Stimulated activated CD8-positive, alpha-beta memory T cell treated with anti-CD3 and anti-CD28 coated beads, Interleukin-7, amount 100 ng/mL, for 1 hour (primary cell): ENCODE measurements at regions not wholly inside any gene's neighbourhood (a gene's known extent, or its start where the extent isn't known, plus 50 kb on each side); places are given as distances from the start of the nearest gene placed in this dataset.

ENCODE experiments used
- DNase-seq, 2 donors: peaks; one replicate each; pipeline ENCODE4 v3.0.0-alpha.2; 2020; ENCODE audit warnings: low read depth in 2 of 2

DNA sequence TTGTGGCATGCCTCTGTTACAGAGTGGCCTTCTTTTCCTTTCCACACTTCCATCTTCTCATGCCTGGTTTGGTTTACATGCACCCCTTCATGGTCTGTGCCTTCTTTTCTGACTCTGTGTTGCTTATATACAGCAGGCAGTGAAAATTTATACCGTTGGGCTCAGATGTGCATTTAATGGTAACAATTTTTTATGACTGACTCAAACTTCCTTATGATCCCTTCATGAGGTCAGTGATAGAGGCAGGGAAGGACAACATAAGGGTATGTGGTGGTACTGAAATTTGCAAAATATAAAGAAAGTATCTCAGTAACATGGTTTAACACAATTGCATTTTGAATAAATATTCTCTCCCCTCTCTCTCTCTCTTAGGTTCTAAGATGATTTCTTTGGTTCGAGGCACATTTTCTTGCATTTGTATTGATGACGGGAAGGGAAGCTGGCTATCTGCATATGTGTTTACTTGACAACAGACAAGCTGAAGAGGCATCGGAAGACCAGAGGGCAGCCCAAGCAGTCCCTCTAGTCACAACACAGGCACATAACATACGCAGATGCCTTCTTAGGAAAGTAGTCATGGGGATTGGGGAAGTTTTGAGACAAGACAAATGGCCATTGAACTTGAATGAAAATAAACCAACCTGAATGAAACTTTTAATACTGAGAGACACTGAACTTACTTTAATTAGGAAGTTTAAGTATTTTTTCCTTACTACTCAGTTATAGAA, 163.3 kb upstream of the LEF1 start:
- DNase-seq = no peak

DNA sequence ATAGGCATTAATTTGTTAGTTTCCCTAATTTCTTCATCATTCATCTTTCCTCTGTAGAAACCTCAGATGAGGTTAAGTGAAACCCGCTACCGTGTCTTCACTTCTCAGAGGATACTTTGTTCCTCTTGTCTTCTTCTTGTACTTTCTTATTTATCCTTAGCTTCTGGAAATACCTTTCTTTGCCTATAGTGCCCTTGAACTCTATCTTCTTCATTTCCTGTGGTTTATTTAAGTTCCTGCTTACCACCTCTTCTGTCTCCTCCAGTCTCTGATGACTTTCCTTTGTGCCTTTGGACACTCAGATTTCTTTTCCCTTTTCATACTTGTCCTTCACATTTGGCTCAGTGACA, 159.6 kb upstream of the LEF1 start:
- DNase-seq = no peak

DNA sequence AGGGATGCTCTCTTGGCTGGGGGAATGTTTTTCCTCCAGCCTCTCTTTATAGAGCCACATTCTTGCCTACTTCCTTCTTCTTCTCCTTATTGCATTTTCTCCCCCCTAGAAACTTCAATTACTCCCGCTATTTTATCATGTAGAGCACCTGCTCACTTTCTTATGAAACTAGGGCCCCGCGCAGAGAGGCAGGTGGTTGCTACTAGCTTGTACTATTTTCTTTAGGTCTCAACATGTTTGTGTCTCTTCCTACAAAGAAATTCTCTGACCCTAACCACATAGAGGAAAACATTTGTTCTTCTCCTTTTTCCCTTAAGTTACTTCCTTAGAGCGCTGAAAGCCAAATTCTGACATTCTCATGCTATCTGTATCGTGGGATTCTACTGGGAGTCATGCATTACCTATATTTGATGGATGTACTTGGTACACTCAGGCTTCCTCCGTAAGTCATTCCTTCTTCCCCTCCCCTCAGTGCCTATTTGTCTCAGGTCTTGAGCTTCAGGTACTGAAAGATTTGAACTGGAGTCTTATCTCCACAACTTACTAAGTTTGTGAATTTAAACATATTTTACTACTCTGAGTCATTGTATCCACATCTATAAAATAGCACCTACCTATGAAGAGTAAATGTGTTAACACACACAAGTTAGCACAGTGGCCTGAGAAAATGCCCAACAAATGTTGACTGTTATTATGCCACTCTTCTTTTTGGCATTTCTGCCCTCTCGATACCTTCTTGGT, 159.1 kb upstream of the LEF1 start:
- DNase-seq = no peak

DNA sequence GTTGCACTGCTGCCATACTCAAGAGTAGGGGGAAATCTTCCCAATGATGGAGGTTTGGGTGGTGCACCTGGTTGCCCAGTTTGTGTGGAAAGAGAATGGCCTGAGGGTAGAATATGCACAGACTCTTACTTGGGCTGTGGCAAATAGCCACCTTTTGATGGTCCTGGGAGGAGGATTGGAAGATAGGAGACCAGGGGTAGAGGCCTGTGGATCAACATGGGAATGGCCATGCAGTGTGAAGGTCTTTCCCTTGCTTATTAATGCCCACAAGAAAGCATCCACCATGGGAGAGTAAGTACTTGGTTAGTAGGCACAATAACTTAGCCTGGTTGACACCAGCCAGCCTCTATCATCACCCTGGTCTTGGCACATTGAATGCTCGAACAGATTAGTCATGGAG, 156.8 kb upstream of the LEF1 start:
- no peak for DNase-seq

DNA sequence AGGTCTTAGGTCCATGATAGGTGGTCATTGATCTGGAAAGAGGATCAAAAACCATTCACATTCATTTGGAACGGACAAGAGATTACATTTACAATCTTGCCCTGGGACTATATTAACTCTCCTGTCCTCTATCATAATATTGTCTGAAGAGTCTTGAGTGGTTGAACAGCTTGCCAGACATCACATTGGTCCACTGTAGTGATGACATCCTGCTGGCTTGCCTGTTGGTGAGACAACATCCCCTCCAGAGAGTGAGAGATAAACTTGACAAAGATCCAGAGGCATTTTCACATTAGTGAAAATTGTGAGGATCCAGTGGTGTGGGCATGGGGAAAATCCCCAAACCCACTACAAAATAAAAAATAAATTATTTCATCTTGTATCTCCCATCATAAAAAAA, 155.7 kb upstream of the LEF1 start:
- DNase-seq = no peak

DNA sequence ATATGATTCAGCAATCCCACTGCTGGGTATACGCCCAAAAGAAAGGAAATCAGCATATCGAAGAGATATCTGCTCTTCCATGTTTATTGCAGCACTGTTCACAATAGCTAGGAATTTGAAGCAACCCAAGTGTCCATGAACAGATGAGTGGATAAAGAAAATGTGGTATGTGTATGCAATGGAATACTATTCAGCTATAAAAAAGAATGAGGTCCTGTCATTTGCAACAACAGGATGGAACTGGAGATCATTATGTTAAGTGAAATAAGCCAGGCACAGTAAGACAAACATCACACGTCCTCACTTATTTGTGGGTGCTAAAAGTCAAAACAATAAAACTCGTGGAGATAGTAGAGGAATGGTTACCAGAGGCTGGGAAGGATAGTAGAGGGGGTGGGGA, 153.8 kb upstream of the LEF1 start:
- DNase-seq = no peak

DNA sequence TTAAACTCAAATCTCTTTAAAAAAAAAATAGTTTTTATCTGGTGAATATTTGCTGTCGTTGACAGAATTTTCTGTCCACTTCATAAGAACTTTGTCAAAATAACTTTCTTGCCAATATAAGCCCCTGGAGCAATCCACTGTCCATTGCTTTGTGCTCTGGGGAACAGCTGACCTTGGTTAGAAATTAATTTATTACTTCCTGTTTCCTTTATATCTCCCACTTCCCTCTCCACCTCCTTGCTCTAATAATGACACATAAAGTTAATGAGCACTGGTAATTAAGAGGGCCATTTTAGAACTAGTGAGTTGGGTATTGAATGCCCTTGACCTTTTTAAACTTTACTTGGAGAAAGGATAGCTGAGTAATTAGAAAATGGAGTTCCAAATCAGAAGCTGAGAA, 151.3 kb upstream of the LEF1 start:
- DNase-seq = no peak

DNA sequence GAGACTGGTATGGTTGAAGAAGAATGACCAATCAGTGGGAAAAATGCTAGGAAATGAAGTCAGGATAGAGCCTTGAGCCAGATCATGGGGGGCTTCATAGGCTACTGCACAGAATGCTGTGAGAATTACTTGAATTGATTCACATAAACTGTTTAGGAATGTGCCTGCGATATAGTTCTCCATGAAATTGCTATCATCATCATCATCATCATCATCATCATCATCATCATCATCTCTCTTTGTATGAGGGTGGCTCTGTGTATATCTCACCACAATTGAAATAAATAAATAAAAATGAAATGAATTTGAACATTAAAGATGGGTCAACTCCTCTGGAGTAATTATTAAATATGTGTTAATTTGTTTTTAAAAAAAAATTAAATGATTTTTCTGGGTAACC, 148.6 kb upstream of the LEF1 start:
- no peak for DNase-seq

DNA sequence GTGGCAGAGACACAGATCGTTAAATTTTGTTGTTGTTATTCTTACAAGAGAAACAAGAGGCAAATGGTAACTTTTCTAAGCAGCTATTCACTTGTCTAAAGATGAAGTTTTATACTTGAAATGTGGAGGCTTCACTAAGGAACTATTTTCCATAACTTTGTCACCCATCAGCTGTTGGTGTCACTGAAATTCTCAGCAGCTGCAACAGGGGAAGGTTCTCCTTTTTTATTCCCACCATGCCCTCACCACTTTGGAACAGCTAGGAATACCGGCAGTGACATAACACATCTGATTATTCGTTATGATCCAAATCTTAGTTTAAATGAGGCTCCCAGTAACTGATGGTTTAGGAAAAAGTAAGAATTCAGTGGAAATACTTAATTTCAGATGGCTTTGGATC, 147.0 kb upstream of the LEF1 start:
- no peak for DNase-seq

DNA sequence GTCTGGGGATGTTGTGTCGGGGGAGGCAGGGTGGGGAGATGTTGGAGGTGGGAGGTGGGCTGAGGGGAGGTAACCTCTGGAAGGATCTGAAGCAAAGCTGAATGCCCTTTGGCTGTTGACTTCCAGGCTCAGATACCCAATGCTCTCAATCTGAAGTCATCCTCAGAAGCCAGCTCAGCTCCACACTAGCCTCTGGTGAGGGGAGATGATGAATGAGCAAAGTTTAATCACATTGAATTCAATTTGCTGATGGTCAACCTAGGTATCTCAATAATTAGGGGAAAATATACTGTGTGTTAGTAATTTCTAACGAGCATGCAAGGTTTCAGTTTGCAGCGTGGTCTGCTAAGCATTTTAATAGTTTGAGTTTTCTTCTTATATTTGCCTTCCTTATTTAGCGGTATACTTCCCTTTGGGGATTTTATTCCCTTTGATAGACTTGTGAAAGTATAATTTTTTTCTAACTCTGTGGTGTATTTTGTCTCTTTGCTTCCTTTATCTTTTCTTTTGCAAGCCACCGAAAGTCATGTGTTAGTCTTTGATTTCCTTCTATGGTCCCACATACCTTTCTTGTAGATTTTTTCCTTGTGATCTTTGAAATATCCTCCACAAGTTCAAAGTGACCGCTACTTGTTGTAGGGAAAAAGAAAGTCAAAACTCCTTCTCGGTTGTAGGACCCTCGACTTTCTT, 146.3 kb upstream of the LEF1 start:
- no peak for DNase-seq

DNA sequence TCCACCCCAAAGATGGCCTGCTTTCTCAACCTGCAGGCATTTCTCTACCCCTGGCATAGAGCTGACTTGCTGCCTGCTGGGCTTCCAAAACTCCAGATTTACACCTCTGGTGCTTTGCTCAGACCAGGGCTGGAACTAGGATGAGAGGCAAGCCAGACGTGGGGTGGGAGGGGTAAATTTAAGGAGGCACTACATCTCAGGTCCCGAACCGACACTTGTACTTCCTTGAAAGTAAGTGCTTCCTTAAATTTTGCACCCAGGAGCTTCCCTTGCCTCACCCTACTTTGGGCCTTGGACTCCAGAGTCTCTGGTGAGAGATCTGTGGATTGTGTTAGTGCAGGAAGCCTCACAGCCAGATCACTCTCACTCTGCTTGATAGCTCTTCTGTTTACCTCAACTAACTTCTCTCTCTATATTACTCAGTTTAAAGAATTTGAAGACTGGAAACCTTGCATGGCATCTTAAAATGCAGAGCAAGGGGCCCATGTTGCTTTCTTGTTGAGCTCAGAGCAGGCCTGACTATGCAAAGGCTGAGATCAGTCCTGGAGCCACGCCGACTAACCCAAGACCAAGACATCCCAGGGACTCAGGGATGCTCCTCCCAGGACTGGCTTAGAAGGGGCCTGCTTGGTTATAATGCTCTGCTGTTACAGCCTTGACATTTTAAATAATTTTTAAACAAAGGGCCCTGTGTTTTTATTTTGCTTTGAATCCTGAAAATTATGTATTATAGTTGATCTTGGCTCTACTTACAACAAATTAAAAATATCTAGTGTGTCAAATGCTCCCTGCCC, 145.0 kb upstream of the LEF1 start:
- DNase-seq = no peak

DNA sequence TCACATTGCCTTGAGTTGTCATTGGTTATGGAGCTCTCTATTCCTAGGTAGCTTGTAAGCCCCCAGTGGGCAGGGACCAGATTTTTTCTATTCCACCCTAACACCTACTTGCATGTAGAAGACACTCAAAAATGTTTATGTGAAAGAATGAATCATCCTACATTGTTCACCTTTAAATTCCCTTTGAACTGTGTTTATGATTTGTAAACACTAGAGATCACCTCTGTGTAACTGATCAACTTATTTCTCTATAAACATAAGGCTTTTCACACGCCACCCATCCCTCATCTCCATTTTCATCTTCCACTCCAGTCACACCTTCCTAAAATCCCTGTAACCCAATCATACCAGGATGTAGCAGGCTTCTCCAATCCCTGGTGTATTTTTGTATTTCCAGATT, 142.6 kb upstream of the LEF1 start:
- DNase-seq = no peak

DNA sequence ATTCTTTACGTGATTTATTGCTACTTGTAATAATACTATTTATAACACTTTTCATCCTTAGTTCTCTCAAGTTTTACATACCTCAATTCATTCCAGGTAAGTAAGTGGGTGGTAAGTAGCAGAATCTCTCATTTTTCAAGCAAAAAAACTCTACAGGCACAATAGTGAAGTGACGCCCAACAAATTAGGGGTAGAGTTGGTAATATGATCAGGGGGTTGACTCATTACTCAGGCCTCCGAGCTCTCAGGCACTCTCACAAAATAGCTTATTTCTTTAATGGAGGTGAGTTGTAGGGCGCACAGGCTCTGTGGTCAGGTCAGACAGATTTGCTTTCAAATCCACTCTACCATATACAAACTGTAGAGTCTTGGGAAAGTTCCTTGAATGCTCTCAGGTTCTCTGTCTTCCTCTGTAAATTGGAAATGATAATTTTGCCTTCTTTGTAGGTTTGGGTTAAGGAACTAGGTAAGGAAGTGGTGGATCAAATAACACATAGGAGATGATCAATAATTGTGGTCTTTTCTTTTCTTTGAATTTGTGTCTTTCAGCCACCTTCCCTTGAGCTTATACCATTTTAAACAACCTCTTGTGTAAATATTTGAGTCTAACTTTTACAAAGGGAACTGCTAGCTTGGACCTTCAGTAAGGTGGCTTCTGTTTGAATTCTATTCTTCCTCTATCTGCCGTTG, 134.9 kb upstream of the LEF1 start:
- DNase-seq = no peak

DNA sequence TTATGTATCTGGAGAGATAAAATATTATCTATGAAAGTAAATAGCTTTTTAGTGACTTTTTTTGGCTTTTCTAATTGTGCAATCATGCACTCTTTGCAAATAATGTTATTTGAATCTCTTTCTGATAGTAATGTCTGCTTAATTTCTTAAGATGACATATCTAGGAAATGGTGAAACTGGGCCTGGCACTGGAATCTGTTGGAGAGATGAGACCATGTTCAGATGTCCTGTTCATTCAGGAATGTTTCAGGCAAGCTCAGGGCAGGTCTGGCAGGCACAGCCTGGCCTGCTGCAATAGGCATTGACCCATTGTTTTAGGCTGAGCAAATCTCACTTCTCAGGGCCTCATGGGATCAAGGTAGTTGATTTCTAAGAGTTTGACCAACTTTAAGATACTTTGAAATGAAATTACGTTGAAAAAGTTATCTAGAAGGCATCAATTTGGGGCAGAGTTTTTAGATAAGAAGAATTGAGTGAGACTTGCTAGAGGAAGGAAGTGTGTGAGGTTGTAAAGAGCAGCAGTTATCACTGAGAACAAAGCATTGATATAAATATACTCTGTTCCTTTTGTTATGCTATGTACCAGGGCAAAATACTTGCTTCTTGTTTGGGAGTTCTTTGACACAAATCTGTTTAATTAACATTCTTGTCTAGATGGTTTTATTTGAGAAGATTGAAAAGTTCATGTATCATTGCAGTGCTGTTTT, 133.0 kb upstream of the LEF1 start:
- no peak for DNase-seq

DNA sequence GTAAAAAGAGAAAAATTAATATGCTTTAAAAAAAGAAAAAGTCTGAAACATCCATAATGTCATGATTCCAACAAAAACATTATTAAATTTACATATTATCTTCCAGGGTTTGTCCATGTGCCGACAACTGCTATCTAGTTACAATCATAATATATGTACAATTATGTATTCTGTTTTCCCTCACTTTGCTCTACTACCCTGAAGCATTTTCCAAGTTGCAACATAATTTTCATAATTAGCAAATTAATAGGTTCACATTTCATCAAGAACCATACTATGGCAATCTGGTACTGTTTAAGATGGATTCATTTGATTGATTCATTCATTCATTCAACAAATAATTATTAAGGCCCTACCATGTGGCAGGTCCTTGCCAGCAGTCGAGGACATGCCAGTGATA, 128.9 kb upstream of the LEF1 start:
- no peak for DNase-seq

DNA sequence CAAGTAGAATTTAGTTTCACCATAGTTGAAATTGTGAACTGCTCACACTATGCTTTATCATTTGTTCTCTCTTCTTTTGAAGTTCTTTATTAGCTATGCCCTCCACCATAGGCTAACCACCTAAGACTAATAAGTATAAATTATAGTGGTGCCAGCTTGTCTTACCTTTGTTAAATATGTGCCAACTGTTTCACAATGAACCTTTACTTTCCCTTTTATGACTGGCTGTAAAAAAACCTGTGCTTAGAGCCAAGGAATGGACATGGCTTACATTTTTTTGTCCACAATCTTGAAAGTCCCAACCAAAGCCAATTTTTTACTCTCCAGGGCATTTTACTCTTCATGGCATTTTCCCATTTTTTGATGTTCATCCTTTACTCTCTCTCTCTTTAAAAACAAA, 123.5 kb upstream of the LEF1 start:
- DNase-seq = no peak

DNA sequence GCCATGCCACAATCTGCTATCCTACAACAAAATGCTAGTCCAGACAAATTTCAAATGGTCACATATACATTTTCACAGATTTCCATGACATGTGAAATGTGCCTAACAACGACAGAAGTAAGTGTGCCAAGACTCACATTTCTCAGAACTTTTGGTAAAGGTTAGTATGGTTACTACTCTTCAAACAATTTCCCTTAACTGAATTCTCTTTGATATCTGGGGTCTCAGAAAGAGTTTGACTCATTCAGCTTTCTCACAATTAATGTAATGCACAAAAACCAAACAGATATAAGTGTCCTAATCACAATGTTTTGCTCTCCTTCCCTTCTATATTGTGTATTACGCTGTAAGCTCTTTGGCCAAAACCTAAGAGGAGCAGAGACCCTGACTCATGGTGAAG, 122.4 kb upstream of the LEF1 start:
- no peak for DNase-seq

DNA sequence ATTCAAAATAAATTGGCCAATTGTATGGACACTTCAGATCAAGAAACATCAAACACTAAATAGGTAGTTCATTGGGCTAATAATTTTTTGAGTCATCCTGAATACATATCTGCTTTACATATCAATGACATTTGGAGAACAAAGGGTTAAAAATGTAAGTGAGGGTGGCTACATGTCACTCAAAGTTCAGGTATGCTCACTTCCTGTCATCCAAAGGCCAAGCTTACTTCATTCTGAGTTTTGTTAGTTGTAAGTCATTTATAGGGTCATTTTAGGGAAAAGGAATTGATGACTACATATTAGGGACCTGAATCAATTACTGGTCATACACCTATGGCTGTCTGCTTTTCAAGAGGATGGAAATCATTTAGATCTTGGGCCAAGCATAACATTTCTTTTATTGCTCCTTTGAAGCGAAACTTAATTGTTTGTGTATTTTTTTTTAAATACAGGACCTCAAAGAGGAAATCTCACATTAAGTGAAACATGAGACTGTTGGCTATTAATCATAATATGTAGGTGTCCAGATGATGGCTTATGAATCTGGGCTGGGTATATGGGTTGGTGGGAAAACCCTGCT, 119.2 kb upstream of the LEF1 start:
- no peak for DNase-seq

DNA sequence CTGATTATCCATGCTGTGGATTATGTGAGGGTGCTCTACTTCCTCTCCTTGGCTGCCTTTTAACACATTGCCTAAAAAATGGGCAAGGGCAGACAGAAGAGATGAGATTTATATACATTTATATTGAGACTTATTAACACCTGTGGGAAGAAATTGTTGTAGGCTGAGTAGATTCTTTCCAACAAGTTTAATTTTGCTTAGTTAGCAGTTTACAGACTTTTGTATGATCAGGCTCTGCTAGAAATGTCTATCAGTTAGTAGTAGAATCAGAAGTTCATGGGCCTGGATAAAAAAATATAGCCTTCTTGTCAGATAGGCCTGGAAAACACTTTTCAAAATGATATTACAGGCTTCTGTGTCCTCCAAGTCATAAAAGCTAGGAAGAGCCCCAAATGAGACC, 111.3 kb upstream of the LEF1 start:
- DNase-seq = no peak

DNA sequence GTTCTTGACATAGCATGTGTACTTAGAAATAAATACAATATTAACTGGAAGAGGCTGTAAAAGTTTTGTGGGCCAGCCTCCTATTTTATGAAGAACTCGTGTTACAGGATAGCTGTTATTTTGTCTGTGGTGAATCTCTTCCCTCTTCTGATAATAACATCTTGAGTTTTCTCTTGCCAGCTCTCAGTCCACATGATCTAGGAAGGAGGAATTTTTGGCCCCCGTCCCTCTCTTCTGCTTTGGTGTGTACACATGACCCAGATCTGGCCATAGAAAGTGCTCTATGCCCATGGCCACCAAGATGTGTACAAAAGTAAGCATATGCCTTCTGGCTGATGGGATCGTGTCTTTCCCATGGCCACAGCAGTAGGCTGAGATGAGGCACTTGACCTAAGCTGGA, 108.0 kb upstream of the LEF1 start:
- no peak for DNase-seq

DNA sequence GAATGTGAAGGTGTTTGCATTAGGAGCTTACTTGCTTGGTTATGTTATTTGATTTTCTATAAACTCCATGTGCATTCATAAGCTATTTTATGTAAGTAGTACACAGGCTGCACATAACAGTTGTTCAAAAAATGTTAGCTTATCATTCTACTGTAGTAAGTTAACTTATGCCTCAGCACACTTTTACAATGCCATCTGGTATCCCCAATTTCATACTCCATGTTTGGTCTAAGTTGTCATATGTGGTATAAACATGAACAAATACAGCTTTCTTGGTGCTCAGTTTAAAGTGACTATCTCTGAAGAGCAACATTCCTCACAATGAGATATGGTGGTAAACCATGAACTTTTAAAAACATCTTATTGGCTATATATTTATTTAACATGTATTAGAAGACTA, 104.3 kb upstream of the LEF1 start:
- DNase-seq = no peak
